A549 (cell line): ENCODE measurements at regions not wholly inside any gene's neighbourhood (a gene's known extent, or its start where the extent isn't known, plus 50 kb on each side); places are given as distances from the start of the nearest gene placed in this dataset.
A peak's percentile ranks its signal among the peaks of the same experiment; 100 is the strongest.
"Not testable (repeated sequence)": the region's sequence is repeated elsewhere in the genome, so short reads cannot be mapped to it uniquely, and the experiment has no call there.

ENCODE experiments used
- ATAC-seq, 2 experiments: fragments of 200-7000 bp in 1 of 2; fragments of >200 bp in 1 of 2; cut with Nextera tagmentation in 1 of 2; cut with Tn5 transposase in 1 of 2; 3 replicates each; pipeline versions ENCODE4 v1.8.0 to v1.9.1; 2018 to 2020; ENCODE audit warnings: mild to moderate bottlenecking in 1 of 2, moderate library complexity in 1 of 2
- CTCF ChIA-PET: fragments of 300-600 bp; sonication (Branson Sonifier 250); formaldehyde crosslinking; extraction: SDS; loops from one replicate; lab custom pipeline; 2021; ENCODE audit warnings: antibody characterized with exemption, inconsistent platforms; lab: Yijun Ruan, JAX
- POLR2A ChIA-PET: fragments of 350-600 bp; formaldehyde crosslinking; extraction: SDS; loops from one replicate; lab custom pipeline; 2021; ENCODE audit warnings: antibody characterized with exemption, inconsistent platforms; lab: Yijun Ruan, JAX
- DNase-seq, 2 experiments: peaks; one replicate each; pipeline versions ENCODE4 v3.0.0 to v3.0.0-alpha.2; 2011 to 2016; ENCODE audit warnings: low read depth in 1 of 2, low spot score in 1 of 2
- FAIRE-seq: peaks from 2 replicates; lab custom pipeline; 2011; peaks lifted over from hg19 to GRCh38; lab: Jason Lieb, UNC
- H3K27ac ChIP-seq, 2 experiments: fragments of >200 bp; sonication (Bioruptor Twin); formaldehyde crosslinking; 3 replicates each; pipeline ENCODE4 v1.5.1; 2016 to 2017
- H3K4me1 ChIP-seq: fragments of >200 bp; sonication (Bioruptor Twin); formaldehyde crosslinking; 3 replicates; pipeline ENCODE4 v1.6.1; 2016
- H3K4me2 ChIP-seq: fragments of >200 bp; sonication (Bioruptor Twin); formaldehyde crosslinking; 3 replicates; pipeline ENCODE4 v1.6.1; 2016
- H3K4me3 ChIP-seq: fragments of >200 bp; sonication (Bioruptor Twin); formaldehyde crosslinking; 3 replicates; pipeline ENCODE4 v1.5.1; 2016
- H3K9me3 ChIP-seq: fragments of >200 bp; sonication (Bioruptor Twin); formaldehyde crosslinking; 3 replicates; pipeline ENCODE4 v1.6.1; 2016
- BHLHE40 ChIP-seq: IDR thresholded peaks from 2 replicates; pipeline ENCODE4 v1.6.1; 2012; ENCODE audit warnings: low read depth, low read length, inconsistent platforms
- CBX2 ChIP-seq: fragments of 200-600 bp; sonication (generic); IDR thresholded peaks from 2 replicates; pipeline ENCODE4 v1.6.1; 2016; ENCODE audit warnings: low read depth, mild to moderate bottlenecking, borderline replicate concordance
- CHD4 ChIP-seq: fragments of 200-600 bp; sonication (generic); IDR thresholded peaks from 2 replicates; pipeline ENCODE4 v1.6.1; 2016; ENCODE audit warnings: antibody characterized with exemption, mild to moderate bottlenecking, borderline replicate concordance
- EP300 ChIP-seq, 2 experiments: fragments of >200 bp; sonication (Bioruptor Twin); formaldehyde crosslinking; IDR thresholded peaks; 2 replicates in 1 of 2; 3 replicates in 1 of 2; pipeline ENCODE4 v1.6.1; 2016 to 2017
- HEYL ChIP-seq: fragments of 250-450 bp; sonication (Bioruptor Pico); IDR thresholded peaks from 2 replicates; pipeline ENCODE4 v1.8.0; 2021; ENCODE audit warnings: mild to moderate bottlenecking, moderate library complexity
- HOXA7 ChIP-seq: fragments of 250-450 bp; sonication (Bioruptor Pico); IDR thresholded peaks from 2 replicates; pipeline ENCODE4 v1.5.0; 2020; ENCODE audit warnings: mild to moderate bottlenecking, moderate library complexity
- HOXB13 ChIP-seq: fragments of 250-450 bp; sonication (Bioruptor Pico); IDR thresholded peaks from 2 replicates; pipeline ENCODE4 v1.5.0; 2020; ENCODE audit warnings: low read depth, mild to moderate bottlenecking, moderate library complexity
- KDM1A ChIP-seq: fragments of 200-600 bp; sonication (generic); IDR thresholded peaks from 2 replicates; pipeline ENCODE4 v1.6.1; 2016; ENCODE audit warnings: low read depth, mild to moderate bottlenecking
- MYC ChIP-seq: IDR thresholded peaks from 2 replicates; pipeline ENCODE4 v1.6.1; 2012; ENCODE audit warnings: mild to moderate bottlenecking, inconsistent platforms, low read length, improper control_type of control experiment, borderline replicate concordance
- NR3C1 ChIP-seq: fragments of >200 bp; sonication (Bioruptor Twin); formaldehyde crosslinking; IDR thresholded peaks from 3 replicates; pipeline ENCODE4 v1.6.1; 2017
- POLR2AphosphoS2 ChIP-seq: conservative IDR thresholded peaks from 2 replicates; pipeline ENCODE4 v1.6.1; 2012; ENCODE audit warnings: low read length, improper control_type of control experiment, inconsistent platforms
- RAD21 ChIP-seq, 2 experiments: fragments of >200 bp in 1 of 2; sonication (Bioruptor Twin) in 1 of 2; formaldehyde crosslinking in 1 of 2; IDR thresholded peaks in 1 of 2; conservative IDR thresholded peaks in 1 of 2; 2 replicates in 1 of 2; 3 replicates in 1 of 2; pipeline ENCODE4 v1.6.1; 2012 to 2018; ENCODE audit warnings: inconsistent platforms in 1 of 2
- RARB ChIP-seq: fragments of 250-450 bp; sonication (Bioruptor Pico); IDR thresholded peaks from 2 replicates; pipeline ENCODE4 v1.8.0; 2021; ENCODE audit warnings: mild to moderate bottlenecking, moderate library complexity
- RNF2 ChIP-seq: fragments of 200-600 bp; sonication (generic); IDR thresholded peaks from 2 replicates; pipeline ENCODE4 v1.6.1; 2016; ENCODE audit warnings: low read depth, mild to moderate bottlenecking, antibody characterized with exemption, moderate library complexity, borderline replicate concordance
- SREBF2 ChIP-seq: fragments of 450-650 bp; IDR thresholded peaks from 2 replicates; pipeline ENCODE4 v1.6.1; 2014; ENCODE audit warnings: mild to moderate bottlenecking, moderate library complexity
- TFCP2L1 ChIP-seq: fragments of 250-450 bp; sonication (Bioruptor Pico); IDR thresholded peaks from 2 replicates; pipeline ENCODE4 v1.5.0; 2021; ENCODE audit warnings: mild to moderate bottlenecking
- TP53 ChIP-seq: fragments of 250-450 bp; sonication (Bioruptor Pico); IDR thresholded peaks from 2 replicates; pipeline ENCODE4 v1.5.0; 2021; ENCODE audit warnings: mild to moderate bottlenecking, moderate library complexity
- ZC3H11A ChIP-seq: fragments of 450-650 bp; IDR thresholded peaks from 2 replicates; pipeline ENCODE4 v1.6.1; 2014; ENCODE audit warnings: antibody characterized with exemption, mild to moderate bottlenecking
- ZNF302 ChIP-seq: fragments of 250-450 bp; sonication (Bioruptor Pico); IDR thresholded peaks from 2 replicates; pipeline ENCODE4 v1.9.0; 2021; ENCODE audit warnings: inconsistent platforms, mild to moderate bottlenecking, moderate library complexity
- WGBS: methylation state at CpG from one replicate; pipeline ENCODE4 v1.1.6; 2017; ENCODE audit errors: missing lambda C conversion rate; 5-methylcytosine and 5-hydroxymethylcytosine counted together
- TF ChIP-seq, protein P1 (sequence below): fragments of 250-450 bp; sonication (Bioruptor Pico); IDR thresholded peaks from 2 replicates; pipeline ENCODE4 v1.5.0; 2020; ENCODE audit warnings: low read depth, mild to moderate bottlenecking, moderate library complexity
- TF ChIP-seq, protein P2 (sequence below): fragments of >200 bp; sonication (Bioruptor Twin); formaldehyde crosslinking; IDR thresholded peaks from 3 replicates; pipeline ENCODE4 v1.5.1; 2016
- TF ChIP-seq, protein P3 (sequence below): IDR thresholded peaks from 2 replicates; pipeline ENCODE4 v1.6.1; 2012
- TF ChIP-seq, protein P4 (sequence below): IDR thresholded peaks from 2 replicates; pipeline ENCODE4 v1.6.1; 2012
- TF ChIP-seq, protein P5 (sequence below): fragments of 450-650 bp; IDR thresholded peaks from 2 replicates; pipeline ENCODE4 v1.6.1; 2014; ENCODE audit warnings: antibody characterized with exemption
- TF ChIP-seq, protein P6 (sequence below): fragments of >200 bp; sonication (Bioruptor Twin); formaldehyde crosslinking; IDR thresholded peaks from 2 replicates; pipeline ENCODE4 v1.6.1; 2016
- TF ChIP-seq, protein P7 (sequence below): fragments of >200 bp; sonication (Bioruptor Twin); formaldehyde crosslinking; IDR thresholded peaks from 3 replicates; pipeline ENCODE4 v1.6.1; 2016
- TF ChIP-seq, protein P8 (sequence below): fragments of 150-350 bp; IDR thresholded peaks from 2 replicates; pipeline ENCODE4 v1.6.1; 2014; ENCODE audit warnings: low read depth, mild to moderate bottlenecking, low read length

DNA sequence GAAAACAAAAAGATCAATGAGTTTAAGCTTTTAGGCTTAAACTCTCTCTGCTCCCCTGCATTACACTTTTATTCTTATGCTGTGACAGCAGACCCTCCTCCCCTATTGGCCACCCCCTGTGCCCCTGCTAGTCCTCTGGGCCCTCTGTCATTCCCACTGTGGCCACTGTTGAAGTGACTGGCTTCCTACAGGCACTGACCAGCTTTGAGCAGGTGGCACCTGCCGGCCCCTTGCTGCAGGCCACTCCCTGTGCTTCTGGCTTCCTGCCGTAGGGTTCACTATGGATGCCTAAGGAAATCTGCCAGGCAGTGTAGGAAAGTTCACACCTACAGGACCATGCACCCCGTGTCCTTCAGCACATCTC lies 156.5 kb upstream of the L3MBTL4 start:
- ATAC-seq (no peak), FAIRE-seq (no peak), DNase-seq (no peak)
- no peak overlapping the region for H3K4me3 ChIP-seq
- H3K4me1 ChIP-seq, result no peaks in the 10 kb centered on the region
- TF ChIP-seq, protein P1, sequence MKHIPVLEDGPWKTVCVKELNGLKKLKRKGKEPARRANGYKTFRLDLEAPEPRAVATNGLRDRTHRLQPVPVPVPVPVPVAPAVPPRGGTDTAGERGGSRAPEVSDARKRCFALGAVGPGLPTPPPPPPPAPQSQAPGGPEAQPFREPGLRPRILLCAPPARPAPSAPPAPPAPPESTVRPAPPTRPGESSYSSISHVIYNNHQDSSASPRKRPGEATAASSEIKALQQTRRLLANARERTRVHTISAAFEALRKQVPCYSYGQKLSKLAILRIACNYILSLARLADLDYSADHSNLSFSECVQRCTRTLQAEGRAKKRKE (CRISPR knock-in tag), result no peak
- TF ChIP-seq HEYL (CRISPR knock-in tag), result no peak
- TF ChIP-seq RNF2, result no peak
- TF ChIP-seq EP300 (IDR thresholded peaks at IDR 0.05), result no peak
- no peak for TF ChIP-seq HOXA7
- no peak for TF ChIP-seq TP53 (CRISPR knock-in tag)
- no peak for TF ChIP-seq HOXB13 (CRISPR knock-in tag)
- TF ChIP-seq, protein P2, sequence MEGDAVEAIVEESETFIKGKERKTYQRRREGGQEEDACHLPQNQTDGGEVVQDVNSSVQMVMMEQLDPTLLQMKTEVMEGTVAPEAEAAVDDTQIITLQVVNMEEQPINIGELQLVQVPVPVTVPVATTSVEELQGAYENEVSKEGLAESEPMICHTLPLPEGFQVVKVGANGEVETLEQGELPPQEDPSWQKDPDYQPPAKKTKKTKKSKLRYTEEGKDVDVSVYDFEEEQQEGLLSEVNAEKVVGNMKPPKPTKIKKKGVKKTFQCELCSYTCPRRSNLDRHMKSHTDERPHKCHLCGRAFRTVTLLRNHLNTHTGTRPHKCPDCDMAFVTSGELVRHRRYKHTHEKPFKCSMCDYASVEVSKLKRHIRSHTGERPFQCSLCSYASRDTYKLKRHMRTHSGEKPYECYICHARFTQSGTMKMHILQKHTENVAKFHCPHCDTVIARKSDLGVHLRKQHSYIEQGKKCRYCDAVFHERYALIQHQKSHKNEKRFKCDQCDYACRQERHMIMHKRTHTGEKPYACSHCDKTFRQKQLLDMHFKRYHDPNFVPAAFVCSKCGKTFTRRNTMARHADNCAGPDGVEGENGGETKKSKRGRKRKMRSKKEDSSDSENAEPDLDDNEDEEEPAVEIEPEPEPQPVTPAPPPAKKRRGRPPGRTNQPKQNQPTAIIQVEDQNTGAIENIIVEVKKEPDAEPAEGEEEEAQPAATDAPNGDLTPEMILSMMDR, result no peak
- TF ChIP-seq MYC, result no peak
- TF ChIP-seq, protein P3, sequence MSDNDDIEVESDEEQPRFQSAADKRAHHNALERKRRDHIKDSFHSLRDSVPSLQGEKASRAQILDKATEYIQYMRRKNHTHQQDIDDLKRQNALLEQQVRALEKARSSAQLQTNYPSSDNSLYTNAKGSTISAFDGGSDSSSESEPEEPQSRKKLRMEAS, result no peak
- TF ChIP-seq, all 56 proteins: peak for 0
- no peaks in the 10 kb centered on the region for H3K9me3 ChIP-seq
- H3K27ac ChIP-seq, result no peak overlapping the region
- CTCF ChIA-PET, result no interaction called here
- POLR2A ChIA-PET, result no interaction called here
- no peak overlapping the region for H3K4me2 ChIP-seq
- WGBS, result 28% methylated on average over 3 of the region's 3 CpGs

DNA sequence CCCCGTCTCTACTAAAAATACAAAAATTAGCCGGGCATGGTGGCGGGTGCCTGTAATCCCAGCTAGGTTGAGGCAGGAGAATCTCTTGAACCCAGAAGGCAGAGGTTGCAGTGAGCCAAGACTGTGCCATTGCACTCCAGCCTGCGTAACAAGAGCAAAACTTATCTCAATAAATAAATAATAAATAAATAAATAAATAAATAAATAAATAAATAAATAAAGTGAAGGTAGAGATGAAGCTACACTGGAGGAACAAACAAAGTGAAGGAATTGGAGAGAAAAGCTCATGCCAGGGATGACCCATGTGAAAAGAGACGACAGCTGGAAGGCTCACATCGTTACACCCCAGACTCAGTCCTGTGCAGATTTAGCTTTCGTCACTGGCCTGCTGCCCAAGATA lies 157.3 kb upstream of the ARHGAP28 start:
- CTCF ChIA-PET, H3K27ac ChIP-seq, ATAC-seq, DNase-seq, H3K4me3 ChIP-seq, H3K4me1 ChIP-seq, FAIRE-seq, H3K4me2 ChIP-seq, POLR2A ChIA-PET, H3K9me3 ChIP-seq: not testable (repeated sequence)
- WGBS, result 46% methylated on average over 7 of the region's 7 CpGs
- TF ChIP-seq ZC3H11A, result peak; percentile 25

DNA sequence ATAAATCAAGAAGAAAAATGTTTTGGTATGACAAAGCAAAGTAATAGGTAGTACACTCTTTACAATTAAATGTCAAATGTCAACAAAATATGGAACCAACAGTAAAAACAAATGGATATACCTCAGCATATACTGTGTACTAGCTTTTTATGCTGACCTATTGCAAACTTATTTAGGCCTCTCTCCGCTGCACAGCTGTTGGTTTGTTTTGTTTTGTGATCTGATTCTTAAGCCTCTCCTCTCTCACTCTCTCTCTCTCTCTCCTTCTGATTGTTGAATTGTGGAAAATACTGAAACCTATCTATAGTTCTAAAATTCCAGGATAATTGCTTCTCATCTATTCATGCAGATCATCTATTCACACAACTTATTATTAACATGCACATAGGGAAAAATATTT lies 154.9 kb upstream of the ARHGAP28 start:
- Histone ChIP-seq H3K4me2 (no peak overlapping the region), H3K27ac (no peak overlapping the region), H3K4me3 (no peak overlapping the region), H3K9me3 (no peaks in the 10 kb centered on the region), H3K4me1 (no peaks in the 10 kb centered on the region)
- FAIRE-seq (no peak), DNase-seq (no peak), ATAC-seq (no peak)
- TF ChIP-seq, protein P4, sequence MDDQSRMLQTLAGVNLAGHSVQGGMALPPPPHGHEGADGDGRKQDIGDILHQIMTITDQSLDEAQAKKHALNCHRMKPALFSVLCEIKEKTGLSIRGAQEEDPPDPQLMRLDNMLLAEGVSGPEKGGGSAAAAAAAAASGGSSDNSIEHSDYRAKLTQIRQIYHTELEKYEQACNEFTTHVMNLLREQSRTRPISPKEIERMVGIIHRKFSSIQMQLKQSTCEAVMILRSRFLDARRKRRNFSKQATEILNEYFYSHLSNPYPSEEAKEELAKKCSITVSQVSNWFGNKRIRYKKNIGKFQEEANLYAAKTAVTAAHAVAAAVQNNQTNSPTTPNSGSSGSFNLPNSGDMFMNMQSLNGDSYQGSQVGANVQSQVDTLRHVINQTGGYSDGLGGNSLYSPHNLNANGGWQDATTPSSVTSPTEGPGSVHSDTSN, result no peak
- TF ChIP-seq SREBF2, result no peak
- no peak for TF ChIP-seq CBX2
- no peak for TF ChIP-seq NR3C1
- TF ChIP-seq KDM1A, result no peak
- TF ChIP-seq RARB (CRISPR knock-in tag), result no peak
- TF ChIP-seq POLR2AphosphoS2, result no peak
- TF ChIP-seq RAD21 (conservative IDR thresholded peaks at IDR 0.05 in 1 of 2, IDR thresholded peaks at IDR 0.05 in 1 of 2), result no peak
- no peak for TF ChIP-seq BHLHE40
- TF ChIP-seq TFCP2L1 (CRISPR knock-in tag), result no peak
- TF ChIP-seq, protein P5, sequence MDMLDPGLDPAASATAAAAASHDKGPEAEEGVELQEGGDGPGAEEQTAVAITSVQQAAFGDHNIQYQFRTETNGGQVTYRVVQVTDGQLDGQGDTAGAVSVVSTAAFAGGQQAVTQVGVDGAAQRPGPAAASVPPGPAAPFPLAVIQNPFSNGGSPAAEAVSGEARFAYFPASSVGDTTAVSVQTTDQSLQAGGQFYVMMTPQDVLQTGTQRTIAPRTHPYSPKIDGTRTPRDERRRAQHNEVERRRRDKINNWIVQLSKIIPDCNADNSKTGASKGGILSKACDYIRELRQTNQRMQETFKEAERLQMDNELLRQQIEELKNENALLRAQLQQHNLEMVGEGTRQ, result no peak
- TF ChIP-seq, protein P6, sequence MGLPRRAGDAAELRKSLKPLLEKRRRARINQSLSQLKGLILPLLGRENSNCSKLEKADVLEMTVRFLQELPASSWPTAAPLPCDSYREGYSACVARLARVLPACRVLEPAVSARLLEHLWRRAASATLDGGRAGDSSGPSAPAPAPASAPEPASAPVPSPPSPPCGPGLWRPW, result no peak
- TF ChIP-seq, protein P7, sequence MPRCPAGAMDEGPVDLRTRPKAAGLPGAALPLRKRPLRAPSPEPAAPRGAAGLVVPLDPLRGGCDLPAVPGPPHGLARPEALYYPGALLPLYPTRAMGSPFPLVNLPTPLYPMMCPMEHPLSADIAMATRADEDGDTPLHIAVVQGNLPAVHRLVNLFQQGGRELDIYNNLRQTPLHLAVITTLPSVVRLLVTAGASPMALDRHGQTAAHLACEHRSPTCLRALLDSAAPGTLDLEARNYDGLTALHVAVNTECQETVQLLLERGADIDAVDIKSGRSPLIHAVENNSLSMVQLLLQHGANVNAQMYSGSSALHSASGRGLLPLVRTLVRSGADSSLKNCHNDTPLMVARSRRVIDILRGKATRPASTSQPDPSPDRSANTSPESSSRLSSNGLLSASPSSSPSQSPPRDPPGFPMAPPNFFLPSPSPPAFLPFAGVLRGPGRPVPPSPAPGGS, result no peak
- TF ChIP-seq, protein P8, sequence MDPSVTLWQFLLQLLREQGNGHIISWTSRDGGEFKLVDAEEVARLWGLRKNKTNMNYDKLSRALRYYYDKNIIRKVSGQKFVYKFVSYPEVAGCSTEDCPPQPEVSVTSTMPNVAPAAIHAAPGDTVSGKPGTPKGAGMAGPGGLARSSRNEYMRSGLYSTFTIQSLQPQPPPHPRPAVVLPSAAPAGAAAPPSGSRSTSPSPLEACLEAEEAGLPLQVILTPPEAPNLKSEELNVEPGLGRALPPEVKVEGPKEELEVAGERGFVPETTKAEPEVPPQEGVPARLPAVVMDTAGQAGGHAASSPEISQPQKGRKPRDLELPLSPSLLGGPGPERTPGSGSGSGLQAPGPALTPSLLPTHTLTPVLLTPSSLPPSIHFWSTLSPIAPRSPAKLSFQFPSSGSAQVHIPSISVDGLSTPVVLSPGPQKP, result no peak
- TF ChIP-seq ZNF302, result no peak
- TF ChIP-seq CHD4, result no peak
- TF ChIP-seq HOXA7, result no peak
- ChIA-PET POLR2A (no interaction called here), CTCF (interaction anchor here (0.6 to 0.7 kb wide), 2 partner anchors 9 to 13 kb away, joined by 3 read pairs; no protein-coding TSS in a partner anchor)
- WGBS, result 20% methylated on average over 1 of the region's 1 CpG
